ENCODE measurements at regions not wholly inside any gene's neighbourhood (a gene's known extent, or its start where the extent isn't known, plus 50 kb on each side); places are given as distances from the start of the nearest gene placed in this dataset.

DNA sequence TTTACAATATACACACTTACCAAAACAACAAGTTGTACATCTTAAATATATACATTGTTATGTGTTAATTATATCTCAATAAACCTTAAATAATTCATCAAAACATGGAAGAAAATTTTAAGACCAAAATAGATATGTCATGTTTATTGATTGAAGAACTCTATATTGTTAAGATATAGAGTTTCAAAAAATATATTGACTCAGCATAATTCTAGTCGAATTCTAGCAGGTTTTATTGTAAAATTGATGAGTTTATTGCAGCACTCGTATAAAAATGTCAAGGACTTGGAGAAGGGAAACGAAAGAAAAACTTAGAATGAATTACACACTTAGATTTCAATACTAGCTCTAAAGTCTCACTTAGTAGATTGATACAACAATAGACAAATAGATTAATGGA is 575.4 kb upstream of the SORCS1 start:
- no peak for DNase-seq

DNA sequence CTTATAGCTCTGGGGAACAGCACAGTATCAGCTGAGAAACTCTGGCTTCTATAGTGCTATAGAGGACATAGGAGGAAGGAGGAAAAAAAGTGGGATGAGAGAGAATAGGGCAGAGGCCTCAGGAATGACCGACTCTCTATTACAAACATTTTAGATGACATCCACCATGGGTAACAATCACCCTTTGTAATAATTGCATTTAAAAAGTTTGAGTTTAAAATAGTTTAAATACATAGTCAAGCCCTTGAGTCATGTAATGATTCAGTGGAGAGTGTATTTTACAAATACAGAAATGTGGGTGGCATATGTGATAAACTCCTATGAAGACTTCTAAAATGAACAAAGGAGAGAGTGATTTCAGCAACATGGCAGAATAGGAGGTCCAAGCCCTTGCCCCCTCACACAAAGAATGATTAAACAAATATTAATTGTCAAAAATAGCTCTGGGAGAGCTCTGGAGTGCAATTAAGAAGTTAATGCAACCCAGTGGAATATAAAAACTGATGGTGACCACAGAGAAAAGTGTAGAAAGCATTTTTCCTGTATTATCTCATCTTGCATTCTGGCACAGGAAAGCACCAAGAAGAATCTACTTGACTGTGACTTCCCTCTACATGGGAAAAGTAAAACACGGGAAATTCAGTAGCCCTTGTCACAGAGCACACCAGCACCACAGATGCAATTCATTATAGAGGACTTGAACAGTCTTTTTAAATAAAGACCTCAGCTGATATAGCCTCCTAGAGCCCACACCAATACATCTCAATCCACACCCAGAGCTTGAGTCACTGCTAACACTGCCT is 569.0 kb upstream of the SORCS1 start:
- Histone ChIP-seq H3K27ac (no peak overlapping the region), H3K27me3 (no peaks in the 10 kb centered on the region), H3K4me1 (no peaks in the 10 kb centered on the region), H3K9me3 (peaks cover 0 to 13% (median 9%) of the 10 kb centered on the region in 3 donors), H3K36me3 (no peaks in the 10 kb centered on the region), H3K4me3 (no peak overlapping the region)
- no peak for DNase-seq
- intact Hi-C loops (cut with DNase I; ENCODE audit: low total_unique reads): no loop called here
- TF ChIP-seq, protein P1, sequence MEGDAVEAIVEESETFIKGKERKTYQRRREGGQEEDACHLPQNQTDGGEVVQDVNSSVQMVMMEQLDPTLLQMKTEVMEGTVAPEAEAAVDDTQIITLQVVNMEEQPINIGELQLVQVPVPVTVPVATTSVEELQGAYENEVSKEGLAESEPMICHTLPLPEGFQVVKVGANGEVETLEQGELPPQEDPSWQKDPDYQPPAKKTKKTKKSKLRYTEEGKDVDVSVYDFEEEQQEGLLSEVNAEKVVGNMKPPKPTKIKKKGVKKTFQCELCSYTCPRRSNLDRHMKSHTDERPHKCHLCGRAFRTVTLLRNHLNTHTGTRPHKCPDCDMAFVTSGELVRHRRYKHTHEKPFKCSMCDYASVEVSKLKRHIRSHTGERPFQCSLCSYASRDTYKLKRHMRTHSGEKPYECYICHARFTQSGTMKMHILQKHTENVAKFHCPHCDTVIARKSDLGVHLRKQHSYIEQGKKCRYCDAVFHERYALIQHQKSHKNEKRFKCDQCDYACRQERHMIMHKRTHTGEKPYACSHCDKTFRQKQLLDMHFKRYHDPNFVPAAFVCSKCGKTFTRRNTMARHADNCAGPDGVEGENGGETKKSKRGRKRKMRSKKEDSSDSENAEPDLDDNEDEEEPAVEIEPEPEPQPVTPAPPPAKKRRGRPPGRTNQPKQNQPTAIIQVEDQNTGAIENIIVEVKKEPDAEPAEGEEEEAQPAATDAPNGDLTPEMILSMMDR (IDR thresholded peaks at IDR 0.05): no peak

More for the DNA sequence above, 575.4 kb upstream of the SORCS1 start:
- H3K4me3 ChIP-seq: no peak overlapping the region
- H3K9me3 ChIP-seq: no peaks in the 10 kb centered on the region
- no peaks in the 10 kb centered on the region for H3K27me3 ChIP-seq
- TF ChIP-seq, protein P1 (IDR thresholded peaks at IDR 0.05): no peak
- intact Hi-C loops (cut with DNase I; ENCODE audit: low total_unique reads): no loop called here
- no peak overlapping the region for H3K27ac ChIP-seq
- H3K36me3 ChIP-seq: no peaks in the 10 kb centered on the region
- H3K4me1 ChIP-seq: no peaks in the 10 kb centered on the region

DNA sequence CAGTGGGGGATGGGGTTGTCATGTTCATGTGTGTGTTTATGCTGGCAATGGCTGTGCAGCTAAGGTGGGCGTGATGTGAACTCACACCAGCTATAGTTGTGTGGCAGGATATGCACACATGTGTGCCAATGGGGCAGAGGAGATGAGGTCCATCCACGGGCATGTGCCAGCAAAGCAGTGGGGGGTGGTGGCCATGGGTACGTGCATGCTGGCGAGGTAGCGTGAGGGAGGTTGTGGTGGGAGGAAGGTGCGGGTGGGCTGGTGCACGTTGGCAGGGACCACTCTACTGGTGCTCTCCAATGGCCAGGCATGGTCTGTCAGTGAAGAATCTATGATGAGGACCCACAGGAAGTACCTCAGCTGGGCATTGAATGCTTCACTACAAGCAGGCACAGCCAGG is 567.5 kb upstream of the SORCS1 start:
- Histone ChIP-seq H3K27ac (no peak overlapping the region), H3K9me3 (peaks cover 0 to 13% (median 9%) of the 10 kb centered on the region in 3 donors), H3K4me3 (no peak overlapping the region), H3K4me1 (no peaks in the 10 kb centered on the region), H3K27me3 (no peaks in the 10 kb centered on the region), H3K36me3 (no peaks in the 10 kb centered on the region)
- DNase-seq: no peak
- intact Hi-C loops (cut with DNase I; ENCODE audit: low total_unique reads): no loop called here
- TF ChIP-seq, protein P1 (IDR thresholded peaks at IDR 0.05): no peak

DNA sequence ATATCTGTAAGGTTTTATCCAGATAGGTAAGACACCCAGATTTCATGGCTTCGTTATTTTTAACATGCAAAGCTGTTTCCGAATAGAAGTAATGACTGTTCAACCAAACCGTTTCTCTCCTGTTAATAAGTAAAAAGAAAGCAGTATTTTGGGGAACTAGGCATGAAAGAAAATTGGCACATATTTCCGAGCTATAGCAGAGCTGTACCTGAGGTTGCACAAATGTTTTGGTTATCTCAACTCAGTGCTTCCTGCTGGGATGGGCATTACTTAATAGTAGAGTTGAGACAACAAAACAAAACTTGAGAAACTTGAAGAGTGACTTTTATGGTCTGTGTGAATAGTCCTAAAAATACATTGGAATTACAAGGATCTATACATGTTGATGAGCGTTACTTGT is 564.3 kb upstream of the SORCS1 start:
- intact Hi-C loops (cut with DNase I; ENCODE audit: low total_unique reads): no loop called here
- no peak for DNase-seq
- H3K27ac ChIP-seq: no peak overlapping the region

DNA sequence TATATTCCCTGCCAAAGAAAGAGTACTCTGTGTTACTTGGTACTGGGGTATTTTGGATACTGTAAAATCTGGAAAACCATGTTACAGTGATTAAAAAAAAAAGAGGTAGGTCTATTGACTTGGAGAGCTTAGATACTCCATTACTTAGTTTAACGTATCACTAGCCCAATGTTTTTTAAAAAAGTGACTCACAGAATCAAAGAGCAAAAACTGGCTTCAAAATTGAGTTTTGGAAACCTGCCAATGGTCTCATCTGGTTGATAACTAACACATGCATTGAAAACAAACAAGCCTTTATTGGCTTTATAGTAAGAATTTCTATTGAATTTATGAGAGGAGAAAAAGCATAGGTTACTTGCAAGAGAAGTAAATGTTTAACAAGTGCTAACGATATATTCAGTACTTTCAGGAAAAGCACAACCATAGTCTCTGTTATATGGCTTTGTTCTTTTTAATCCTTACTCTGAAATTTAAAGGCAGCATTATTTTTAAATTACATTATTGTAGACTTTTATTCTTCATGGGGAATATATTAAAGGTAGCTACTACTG is 563.3 kb upstream of the SORCS1 start:
- Histone ChIP-seq H3K36me3 (no peaks in the 10 kb centered on the region), H3K9me3 (no peaks in the 10 kb centered on the region), H3K4me3 (no peak overlapping the region), H3K4me1 (no peaks in the 10 kb centered on the region), H3K27me3 (no peaks in the 10 kb centered on the region), H3K27ac (no peak overlapping the region)
- DNase-seq: no peak
- TF ChIP-seq, protein P1 (IDR thresholded peaks at IDR 0.05): no peak
- intact Hi-C loops (cut with DNase I; ENCODE audit: low total_unique reads): no loop called here

More for the DNA sequence above, 564.3 kb upstream of the SORCS1 start:
- Histone ChIP-seq H3K4me1 (no peaks in the 10 kb centered on the region), H3K4me3 (no peak overlapping the region), H3K27me3 (no peaks in the 10 kb centered on the region), H3K9me3 (peaks cover 0 to 4% (median 0%) of the 10 kb centered on the region in 3 donors), H3K36me3 (no peaks in the 10 kb centered on the region)
- TF ChIP-seq, protein P1 (IDR thresholded peaks at IDR 0.05): no peak
